HEK293 (cell line): ENCODE measurements at regions not wholly inside any gene's neighbourhood (a gene's known extent, or its start where the extent isn't known, plus 50 kb on each side); places are given as distances from the start of the nearest gene placed in this dataset.
A peak's percentile ranks its signal among the peaks of the same experiment; 100 is the strongest.

ENCODE experiments used
- CTCF ChIA-PET: fragments of 350-600 bp; formaldehyde crosslinking; extraction: SDS; loops from one replicate; lab custom pipeline; 2021; ENCODE audit warnings: antibody characterized with exemption; lab: Yijun Ruan, JAX
- POLR2A ChIA-PET: fragments of 300-600 bp; formaldehyde crosslinking; extraction: SDS; loops from one replicate; lab custom pipeline; 2020; ENCODE audit warnings: antibody characterized with exemption, inconsistent platforms; lab: Yijun Ruan, JAX
- H3K27ac ChIP-seq: fragments of 200-500 bp; sonication (Bioruptor generic); 2 replicates; pipeline ENCODE4 v1.5.1; 2014; ENCODE audit warnings: low read depth, low read length, control low read depth, inconsistent platforms; ENCODE audit errors: extremely low read depth
- H3K36me3 ChIP-seq, 2 experiments: fragments of 200-500 bp in 1 of 2; sonication (Bioruptor generic) in 1 of 2; 1 replicate in 1 of 2; 2 replicates in 1 of 2; pipeline ENCODE4 v1.5.1; 2014 to 2017; ENCODE audit warnings: inconsistent platforms in 2 of 2, low read length in 2 of 2; ENCODE audit not compliant: control insufficient read depth in 2 of 2, insufficient read depth in 1 of 2
- H3K4me1 ChIP-seq: fragments of 200-500 bp; sonication (Bioruptor generic); 2 replicates; pipeline ENCODE4 v1.5.1; 2014; ENCODE audit warnings: mild to moderate bottlenecking, low read length, inconsistent platforms; ENCODE audit not compliant: control insufficient read depth, insufficient read depth
- H3K4me3 ChIP-seq: 2 replicates; pipeline ENCODE4 v1.5.1; 2011; ENCODE audit warnings: low read depth, mild to moderate bottlenecking, control low read depth, low read length, moderate library complexity
- H3K9me3 ChIP-seq: fragments of 200-500 bp; sonication (Bioruptor generic); 2 replicates; pipeline ENCODE4 v1.5.1; 2014; ENCODE audit warnings: low read depth, low read length, inconsistent platforms; ENCODE audit not compliant: control insufficient read depth, insufficient read depth
- MYNN ChIP-seq: fragments of 450-650 bp; formaldehyde crosslinking; IDR thresholded peaks from 2 replicates; pipeline ENCODE4 v1.5.1; 2016; ENCODE audit warnings: missing biosample characterization, missing genetic modification characterization, borderline replicate concordance
- MZF1 ChIP-seq: fragments of 450-650 bp; formaldehyde crosslinking; IDR thresholded peaks from 2 replicates; pipeline ENCODE4 v1.5.1; 2017; ENCODE audit warnings: missing biosample characterization, missing genetic modification characterization, borderline replicate concordance
- RBAK ChIP-seq: fragments of 450-650 bp; formaldehyde crosslinking; IDR thresholded peaks from 2 replicates; pipeline ENCODE4 v1.5.1; 2016; ENCODE audit warnings: missing biosample characterization, missing genetic modification characterization
- SETDB1 ChIP-seq: IDR thresholded peaks from one replicate; pipeline ENCODE4 v1.6.1; 2017; ENCODE audit warnings: mild to moderate bottlenecking, low read length, moderate library complexity, mixed read lengths; ENCODE audit not compliant: insufficient read length
- TRIM28 ChIP-seq: IDR thresholded peaks from 2 replicates; pipeline ENCODE4 v1.6.1; 2011; ENCODE audit warnings: low read length, control low read depth, borderline replicate concordance
- ZBTB20 ChIP-seq: fragments of 450-650 bp; formaldehyde crosslinking; IDR thresholded peaks from 2 replicates; pipeline ENCODE4 v1.5.1; 2016; ENCODE audit warnings: missing biosample characterization, missing genetic modification characterization
- ZBTB21 ChIP-seq: fragments of 450-650 bp; formaldehyde crosslinking; IDR thresholded peaks from 2 replicates; pipeline ENCODE4 v1.5.1; 2017; ENCODE audit warnings: missing biosample characterization, missing genetic modification characterization
- ZBTB7A ChIP-seq: fragments of 450-650 bp; formaldehyde crosslinking; IDR thresholded peaks from 2 replicates; pipeline ENCODE4 v1.5.1; 2016; ENCODE audit warnings: low read depth, missing biosample characterization, missing genetic modification characterization
- ZEB2 ChIP-seq: fragments of 450-650 bp; formaldehyde crosslinking; IDR thresholded peaks from 2 replicates; pipeline ENCODE4 v1.5.1; 2016; ENCODE audit warnings: missing biosample characterization, missing genetic modification characterization
- ZFHX2 ChIP-seq: fragments of 450-650 bp; formaldehyde crosslinking; conservative IDR thresholded peaks from 2 replicates; pipeline ENCODE4 v1.5.1; 2016; ENCODE audit warnings: missing biosample characterization, missing genetic modification characterization
- ZFP41 ChIP-seq: fragments of 450-650 bp; formaldehyde crosslinking; IDR thresholded peaks from 2 replicates; pipeline ENCODE4 v1.5.1; 2016; ENCODE audit warnings: missing biosample characterization, missing genetic modification characterization, borderline replicate concordance
- ZNF184 ChIP-seq: fragments of 450-650 bp; IDR thresholded peaks from 2 replicates; pipeline ENCODE4 v1.5.1; 2018; ENCODE audit warnings: missing biosample characterization, mild to moderate bottlenecking, missing genetic modification characterization
- ZNF223 ChIP-seq: fragments of 450-650 bp; formaldehyde crosslinking; IDR thresholded peaks from 2 replicates; pipeline ENCODE4 v1.5.1; 2016; ENCODE audit warnings: missing biosample characterization, missing genetic modification characterization
- ZNF335 ChIP-seq: fragments of 450-650 bp; formaldehyde crosslinking; conservative IDR thresholded peaks from 2 replicates; pipeline ENCODE4 v1.5.1; 2016; ENCODE audit warnings: missing biosample characterization, missing genetic modification characterization
- ZNF391 ChIP-seq: fragments of 450-650 bp; formaldehyde crosslinking; IDR thresholded peaks from 2 replicates; pipeline ENCODE4 v1.5.1; 2016; ENCODE audit warnings: low read depth, missing biosample characterization, missing genetic modification characterization, borderline replicate concordance
- ZNF530 ChIP-seq: fragments of 450-650 bp; formaldehyde crosslinking; IDR thresholded peaks from 2 replicates; pipeline ENCODE4 v1.5.1; 2016; ENCODE audit warnings: low read depth, missing biosample characterization, missing genetic modification characterization
- ZNF544 ChIP-seq: fragments of 450-650 bp; formaldehyde crosslinking; IDR thresholded peaks from 2 replicates; pipeline ENCODE4 v1.5.0; 2017; ENCODE audit warnings: missing biosample characterization, missing genetic modification characterization
- ZNF555 ChIP-seq: fragments of 450-650 bp; formaldehyde crosslinking; conservative IDR thresholded peaks from 2 replicates; pipeline ENCODE4 v1.5.1; 2017; ENCODE audit warnings: missing biosample characterization, mild to moderate bottlenecking, missing genetic modification characterization, inconsistent platforms
- ZNF626 ChIP-seq: fragments of 450-650 bp; sonication (Bioruptor Pico); formaldehyde crosslinking; IDR thresholded peaks from 2 replicates; pipeline ENCODE4 v1.5.1; 2018; ENCODE audit warnings: missing biosample characterization, missing genetic modification characterization, inconsistent platforms
- ZSCAN23 ChIP-seq: fragments of 450-650 bp; formaldehyde crosslinking; IDR thresholded peaks from 2 replicates; pipeline ENCODE4 v1.5.1; 2016; ENCODE audit warnings: missing biosample characterization, missing genetic modification characterization
- TF ChIP-seq, protein P1 (sequence below): fragments of 450-650 bp; formaldehyde crosslinking; IDR thresholded peaks from 2 replicates; pipeline ENCODE4; 2016; ENCODE audit warnings: missing biosample characterization, missing genetic modification characterization
- TF ChIP-seq, protein P2 (sequence below): fragments of 450-650 bp; formaldehyde crosslinking; IDR thresholded peaks from 2 replicates; pipeline ENCODE4 v1.5.1; 2016; ENCODE audit warnings: missing biosample characterization, missing genetic modification characterization, borderline replicate concordance
- TF ChIP-seq, protein P3 (sequence below): fragments of 450-650 bp; formaldehyde crosslinking; IDR thresholded peaks from 2 replicates; pipeline ENCODE4 v1.5.1; 2016; ENCODE audit warnings: missing biosample characterization, missing genetic modification characterization
- TF ChIP-seq, protein P4 (sequence below): fragments of 450-650 bp; formaldehyde crosslinking; IDR thresholded peaks from 2 replicates; pipeline ENCODE4 v1.5.1; 2016; ENCODE audit warnings: missing biosample characterization, missing genetic modification characterization
- TF ChIP-seq, protein P5 (sequence below): fragments of 450-650 bp; formaldehyde crosslinking; IDR thresholded peaks from 2 replicates; pipeline ENCODE4 v1.5.1; 2017; ENCODE audit warnings: missing biosample characterization, missing genetic modification characterization

DNA sequence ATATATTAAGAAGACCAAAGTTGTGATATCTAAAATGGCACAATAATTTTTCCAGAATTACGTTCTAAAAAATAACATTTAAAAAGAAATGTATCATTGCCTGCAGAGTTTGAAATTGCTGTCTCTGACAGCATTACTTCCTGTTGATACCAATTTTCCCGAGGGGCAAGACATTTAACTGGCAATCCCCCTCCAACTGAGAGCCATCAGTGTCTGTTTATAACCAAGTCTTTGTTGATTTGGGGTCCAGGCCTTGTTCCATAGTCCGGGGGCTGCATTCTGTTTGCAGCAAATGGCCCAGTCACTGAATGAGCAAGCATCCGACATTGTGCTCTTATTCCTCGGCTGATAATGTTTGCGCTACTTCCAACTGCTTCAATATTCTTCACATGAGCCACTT lies 231.5 kb downstream of the NAF1 start:
- H3K4me1 ChIP-seq: no peaks in the 10 kb centered on the region
- POLR2A ChIA-PET: no interaction called here

GRCh38 chr4:162931286-162931685 lies 235.4 kb downstream of the NAF1 start:
- no peaks in the 10 kb centered on the region for H3K4me1 ChIP-seq
- no peak overlapping the region for H3K4me3 ChIP-seq
- CTCF ChIA-PET: no interaction called here
- POLR2A ChIA-PET: no interaction called here
- H3K27ac ChIP-seq: no peak overlapping the region
- H3K36me3 ChIP-seq: no peaks in the 10 kb centered on the region
- TF ChIP-seq ZNF530 (tag by site-specific recombination) (no peak), ZNF223 (tag by site-specific recombination) (no peak), ZNF626 (tag by site-specific recombination) (no peak), ZBTB7A (tag by site-specific recombination) (no peak), ZNF391 (tag by site-specific recombination) (no peak), ZNF555 (no peak)
- TF ChIP-seq, protein P1, sequence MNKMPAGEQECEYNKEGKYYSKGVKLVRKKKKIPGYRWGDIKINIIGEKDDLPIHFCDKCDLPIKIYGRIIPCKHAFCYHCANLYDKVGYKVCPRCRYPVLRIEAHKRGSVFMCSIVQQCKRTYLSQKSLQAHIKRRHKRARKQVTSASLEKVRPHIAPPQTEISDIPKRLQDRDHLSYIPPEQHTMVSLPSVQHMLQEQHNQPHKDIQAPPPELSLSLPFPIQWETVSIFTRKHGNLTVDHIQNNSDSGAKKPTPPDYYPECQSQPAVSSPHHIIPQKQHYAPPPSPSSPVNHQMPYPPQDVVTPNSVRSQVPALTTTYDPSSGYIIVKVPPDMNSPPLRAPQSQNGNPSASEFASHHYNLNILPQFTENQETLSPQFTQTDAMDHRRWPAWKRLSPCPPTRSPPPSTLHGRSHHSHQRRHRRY (tag by site-specific recombination): no peak
- TF ChIP-seq, protein P2, sequence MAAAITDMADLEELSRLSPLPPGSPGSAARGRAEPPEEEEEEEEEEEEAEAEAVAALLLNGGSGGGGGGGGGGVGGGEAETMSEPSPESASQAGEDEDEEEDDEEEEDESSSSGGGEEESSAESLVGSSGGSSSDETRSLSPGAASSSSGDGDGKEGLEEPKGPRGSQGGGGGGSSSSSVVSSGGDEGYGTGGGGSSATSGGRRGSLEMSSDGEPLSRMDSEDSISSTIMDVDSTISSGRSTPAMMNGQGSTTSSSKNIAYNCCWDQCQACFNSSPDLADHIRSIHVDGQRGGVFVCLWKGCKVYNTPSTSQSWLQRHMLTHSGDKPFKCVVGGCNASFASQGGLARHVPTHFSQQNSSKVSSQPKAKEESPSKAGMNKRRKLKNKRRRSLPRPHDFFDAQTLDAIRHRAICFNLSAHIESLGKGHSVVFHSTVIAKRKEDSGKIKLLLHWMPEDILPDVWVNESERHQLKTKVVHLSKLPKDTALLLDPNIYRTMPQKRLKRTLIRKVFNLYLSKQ (tag by site-specific recombination): no peak
- TF ChIP-seq, protein P3, sequence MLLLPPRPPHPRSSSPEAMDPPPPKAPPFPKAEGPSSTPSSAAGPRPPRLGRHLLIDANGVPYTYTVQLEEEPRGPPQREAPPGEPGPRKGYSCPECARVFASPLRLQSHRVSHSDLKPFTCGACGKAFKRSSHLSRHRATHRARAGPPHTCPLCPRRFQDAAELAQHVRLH (tag by site-specific recombination): no peak
- TF ChIP-seq, all 188 proteins: peak for 0
- H3K9me3 ChIP-seq: no peaks in the 10 kb centered on the region

More for the DNA sequence above, 231.5 kb downstream of the NAF1 start:
- Histone ChIP-seq H3K9me3 (no peaks in the 10 kb centered on the region), H3K4me3 (no peak overlapping the region), H3K27ac (no peak overlapping the region), H3K36me3 (no peaks in the 10 kb centered on the region)
- TF ChIP-seq ZBTB21 (tag by site-specific recombination) (no peak), ZFP41 (no peak), MZF1 (no peak), MYNN (no peak), ZFHX2 (tag by site-specific recombination) (no peak), ZNF544 (tag by site-specific recombination) (no peak), ZNF184 (tag by site-specific recombination) (no peak), ZEB2 (tag by site-specific recombination) (no peak)
- CTCF ChIA-PET: interaction anchor here (0.8 kb wide), 1 partner anchor 1471 kb away, joined by 3 read pairs; no protein-coding TSS in a partner anchor

DNA sequence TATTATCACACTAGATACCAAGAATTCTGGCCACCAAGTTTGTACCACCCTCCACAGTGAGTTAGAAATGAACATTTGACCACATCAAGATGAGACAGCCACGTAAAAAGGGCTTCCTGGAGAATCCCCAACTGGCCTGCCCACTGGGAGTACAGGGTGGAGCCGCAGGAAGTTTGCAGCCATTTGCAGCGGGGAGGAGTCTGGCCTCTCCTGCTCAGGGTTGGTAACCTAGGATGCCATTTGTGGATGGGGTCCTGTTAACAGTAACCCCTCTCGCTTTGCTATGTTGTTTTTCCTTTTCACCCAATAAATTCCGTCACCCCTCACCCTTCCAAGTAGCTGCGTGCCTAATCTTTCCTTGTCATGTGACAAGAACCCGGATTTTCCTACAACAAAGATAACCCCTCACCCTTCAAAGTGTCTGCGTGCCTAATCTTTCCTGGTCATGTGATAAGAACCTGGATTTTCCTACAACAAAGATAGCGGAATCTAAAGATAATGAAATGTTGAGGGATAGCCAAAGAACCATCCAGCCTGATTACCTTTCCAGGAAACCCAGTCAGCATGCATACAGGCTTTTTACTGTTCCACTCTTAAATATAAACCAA lies 245.4 kb downstream of the NAF1 start:
- no peak overlapping the region for H3K27ac ChIP-seq
- H3K9me3 ChIP-seq: no peaks in the 10 kb centered on the region
- ChIA-PET CTCF (no interaction called here), POLR2A (no interaction called here)
- no peak overlapping the region for H3K4me3 ChIP-seq
- H3K36me3 ChIP-seq: no peaks in the 10 kb centered on the region
- TF ChIP-seq ZNF335 (tag by site-specific recombination) (no peak), SETDB1 (peak; percentile 15), ZSCAN23 (tag by site-specific recombination) (no peak), TRIM28 (peak; percentile 58; the same call in 1 of the 2 replicates), RBAK (no peak), ZBTB20 (no peak)
- TF ChIP-seq, protein P4, sequence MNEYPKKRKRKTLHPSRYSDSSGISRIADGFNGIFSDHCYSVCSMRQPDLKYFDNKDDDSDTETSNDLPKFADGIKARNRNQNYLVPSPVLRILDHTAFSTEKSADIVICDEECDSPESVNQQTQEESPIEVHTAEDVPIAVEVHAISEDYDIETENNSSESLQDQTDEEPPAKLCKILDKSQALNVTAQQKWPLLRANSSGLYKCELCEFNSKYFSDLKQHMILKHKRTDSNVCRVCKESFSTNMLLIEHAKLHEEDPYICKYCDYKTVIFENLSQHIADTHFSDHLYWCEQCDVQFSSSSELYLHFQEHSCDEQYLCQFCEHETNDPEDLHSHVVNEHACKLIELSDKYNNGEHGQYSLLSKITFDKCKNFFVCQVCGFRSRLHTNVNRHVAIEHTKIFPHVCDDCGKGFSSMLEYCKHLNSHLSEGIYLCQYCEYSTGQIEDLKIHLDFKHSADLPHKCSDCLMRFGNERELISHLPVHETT: no peak
- TF ChIP-seq, protein P5, sequence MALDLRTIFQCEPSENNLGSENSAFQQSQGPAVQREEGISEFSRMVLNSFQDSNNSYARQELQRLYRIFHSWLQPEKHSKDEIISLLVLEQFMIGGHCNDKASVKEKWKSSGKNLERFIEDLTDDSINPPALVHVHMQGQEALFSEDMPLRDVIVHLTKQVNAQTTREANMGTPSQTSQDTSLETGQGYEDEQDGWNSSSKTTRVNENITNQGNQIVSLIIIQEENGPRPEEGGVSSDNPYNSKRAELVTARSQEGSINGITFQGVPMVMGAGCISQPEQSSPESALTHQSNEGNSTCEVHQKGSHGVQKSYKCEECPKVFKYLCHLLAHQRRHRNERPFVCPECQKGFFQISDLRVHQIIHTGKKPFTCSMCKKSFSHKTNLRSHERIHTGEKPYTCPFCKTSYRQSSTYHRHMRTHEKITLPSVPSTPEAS (tag by site-specific recombination): no peak
- no peaks in the 10 kb centered on the region for H3K4me1 ChIP-seq
